Mesendoderm (in vitro differentiated cells): ENCODE measurements at regions not wholly inside any gene's neighbourhood (a gene's known extent, or its start where the extent isn't known, plus 50 kb on each side); places are given as distances from the start of the nearest gene placed in this dataset.
A peak's percentile ranks its signal among the peaks of the same experiment; 100 is the strongest.

Experiments used
- DNase-seq: peaks from one replicate; pipeline ENCODE4 v3.0.0; 2013
- H2AK5ac ChIP-seq: 2 replicates; pipeline ENCODE4 v1.6.1; 2013; ENCODE audit warnings: low read length, inconsistent platforms
- H2BK120ac ChIP-seq: 2 replicates; pipeline ENCODE4 v1.6.1; 2013; ENCODE audit warnings: low read depth, mild to moderate bottlenecking, low read length, moderate library complexity, mixed read lengths
- H2BK15ac ChIP-seq: replicated peaks from 2 replicates; pipeline ENCODE4 v1.6.1; 2013; ENCODE audit warnings: low read depth, mild to moderate bottlenecking, moderate library complexity
- H2BK5ac ChIP-seq: 2 replicates; pipeline ENCODE4 v1.6.1; 2013; ENCODE audit warnings: low read length, inconsistent platforms
- H3K18ac ChIP-seq: 2 replicates; pipeline ENCODE4 v1.6.1; 2013; ENCODE audit warnings: mild to moderate bottlenecking, low read length, mixed read lengths
- H3K23ac ChIP-seq: one replicate; pipeline ENCODE4 v1.6.1; 2013; ENCODE audit warnings: low read length
- H3K27ac ChIP-seq: 2 replicates; pipeline ENCODE4 v1.5.1; 2013; ENCODE audit warnings: low read depth, mild to moderate bottlenecking, inconsistent platforms, low read length, moderate library complexity
- H3K27me3 ChIP-seq: 2 replicates; pipeline ENCODE4 v1.6.1; 2013; ENCODE audit warnings: low read length, control low read depth, mild to moderate bottlenecking, inconsistent platforms; ENCODE audit not compliant: insufficient read depth, poor library complexity
- H3K36me3 ChIP-seq: 2 replicates; pipeline ENCODE4 v1.6.1; 2013; ENCODE audit warnings: low read length, inconsistent platforms; ENCODE audit not compliant: control insufficient read depth, insufficient read depth
- H3K4ac ChIP-seq: one replicate; pipeline ENCODE4 v1.6.1; 2013; ENCODE audit warnings: low read depth, mild to moderate bottlenecking, low read length, moderate library complexity
- H3K4me1 ChIP-seq: 2 replicates; pipeline ENCODE4 v1.6.1; 2013; ENCODE audit warnings: low read depth, low read length, inconsistent platforms; ENCODE audit not compliant: control insufficient read depth
- H3K4me2 ChIP-seq: 2 replicates; pipeline ENCODE4 v1.6.1; 2013; ENCODE audit warnings: low read length
- H3K4me3 ChIP-seq: 2 replicates; pipeline ENCODE4 v1.5.1; 2013; ENCODE audit warnings: mild to moderate bottlenecking, low read length
- H3K56ac ChIP-seq: one replicate; pipeline ENCODE4 v1.6.1; 2013; ENCODE audit warnings: low read length
- H3K79me1 ChIP-seq: 2 replicates; pipeline ENCODE4 v1.6.1; 2013; ENCODE audit warnings: low read length, inconsistent platforms
- H3K79me2 ChIP-seq: 2 replicates; pipeline ENCODE4 v1.6.1; 2013; ENCODE audit warnings: mild to moderate bottlenecking, low read length; ENCODE audit not compliant: control insufficient read depth, insufficient read depth
- H3K9ac ChIP-seq: 2 replicates; pipeline ENCODE4 v1.6.1; 2013; ENCODE audit warnings: low read length, inconsistent platforms
- H4K5ac ChIP-seq: one replicate; pipeline ENCODE4 v1.6.1; 2013; ENCODE audit warnings: low read length
- H4K8ac ChIP-seq: one replicate; pipeline ENCODE4 v1.6.1; 2013; ENCODE audit warnings: low read depth, mild to moderate bottlenecking, control low read depth, low read length, moderate library complexity
- WGBS: extraction: QIAGEN DNeasy Blood & Tissue Kit; methylation state at CpG from one replicate; pipeline ENCODE4 v1.1.7; 2013; ENCODE audit warnings: low lambda C conversion rate, missing lambda C conversion rate; ENCODE audit not compliant: insufficient coverage; ENCODE audit errors: extremely low coverage; 5-methylcytosine and 5-hydroxymethylcytosine counted together

DNA sequence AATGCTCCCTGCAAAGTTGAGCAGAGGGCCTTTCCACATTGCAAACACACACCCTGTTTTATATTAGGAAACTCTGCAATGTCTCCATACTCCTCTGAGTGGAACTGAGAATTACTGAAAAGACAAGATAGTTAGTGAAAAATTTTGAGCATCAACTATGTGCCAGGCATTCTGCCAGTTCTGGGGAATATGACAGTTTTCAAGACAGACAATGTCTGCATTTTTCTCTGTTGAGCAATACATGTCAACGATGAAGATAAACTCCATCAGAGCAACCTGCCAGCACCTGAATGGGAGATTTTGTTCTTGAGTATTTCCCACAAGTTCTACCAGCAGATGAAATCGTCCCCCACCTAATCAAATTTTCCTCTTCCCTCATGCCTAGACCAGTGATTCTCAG is 203.4 kb upstream of the BMPER start:
- Histone ChIP-seq H3K23ac (no peak overlapping the region), H3K4me2 (no peak overlapping the region), H3K79me1 (no peaks in the 10 kb centered on the region), H3K18ac (no peak overlapping the region), H3K9ac (no peak overlapping the region), H3K27me3 (no peaks in the 10 kb centered on the region), H4K8ac (no peak overlapping the region), H3K56ac (no peak overlapping the region), H3K27ac (no peak overlapping the region), H3K36me3 (no peaks in the 10 kb centered on the region), H2BK120ac (no peak overlapping the region), H2BK5ac (no peak overlapping the region), H4K5ac (no peak overlapping the region), H3K79me2 (no peaks in the 10 kb centered on the region), H3K4me1 (peaks cover 15% of the 10 kb centered on the region), H2AK5ac (no peak overlapping the region), H3K4ac (no peak overlapping the region), H2BK15ac (no peak overlapping the region), H3K4me3 (no peak overlapping the region)
- WGBS, result no CpG with 5 or more reads among the region's 2 CpGs
- no peak for DNase-seq

DNA sequence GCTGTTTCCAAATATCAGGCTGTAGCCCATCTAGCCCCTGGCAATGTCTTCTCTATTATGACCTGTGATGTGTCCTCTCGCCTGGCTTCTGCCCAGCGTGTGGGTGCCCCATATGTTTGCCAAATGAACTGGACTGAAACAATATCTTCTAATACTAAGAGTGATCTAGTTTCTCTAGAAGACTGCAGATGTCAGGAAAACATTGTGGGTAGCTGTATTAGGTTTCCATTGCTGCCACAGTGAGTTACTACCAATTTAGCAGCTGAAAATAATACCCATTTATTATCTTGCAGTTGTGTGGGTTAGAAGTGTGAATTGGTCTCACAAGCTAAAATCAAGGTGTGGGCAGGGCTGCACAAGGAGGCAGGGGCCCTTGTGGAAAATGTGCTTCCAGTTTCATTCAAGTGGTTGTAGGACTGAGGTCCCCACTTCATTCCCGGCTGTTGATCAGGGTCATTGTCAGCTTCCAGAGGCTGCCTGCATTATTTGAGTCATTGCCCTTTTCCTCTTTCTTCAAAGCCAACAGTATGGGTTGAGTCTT is 202.8 kb upstream of the BMPER start:
- H2BK5ac ChIP-seq, result no peak overlapping the region
- H3K27me3 ChIP-seq, result no peaks in the 10 kb centered on the region
- H3K9ac ChIP-seq, result no peak overlapping the region
- no CpG with 5 or more reads among the region's 3 CpGs for WGBS
- no peak overlapping the region for H4K5ac ChIP-seq
- H3K36me3 ChIP-seq, result no peaks in the 10 kb centered on the region
- no peak overlapping the region for H3K4me3 ChIP-seq
- peaks cover 16% of the 10 kb centered on the region for H3K4me1 ChIP-seq
- no peak overlapping the region for H2BK15ac ChIP-seq
- H3K27ac ChIP-seq, result no peak overlapping the region
- no peak overlapping the region for H4K8ac ChIP-seq
- H2BK120ac ChIP-seq, result no peak overlapping the region
- H2AK5ac ChIP-seq, result no peak overlapping the region
- no peak overlapping the region for H3K23ac ChIP-seq
- H3K79me2 ChIP-seq, result no peaks in the 10 kb centered on the region
- no peak overlapping the region for H3K4ac ChIP-seq
- H3K56ac ChIP-seq, result no peak overlapping the region
- H3K18ac ChIP-seq, result no peak overlapping the region
- H3K79me1 ChIP-seq, result no peaks in the 10 kb centered on the region
- no peak overlapping the region for H3K4me2 ChIP-seq
- no peak for DNase-seq

DNA sequence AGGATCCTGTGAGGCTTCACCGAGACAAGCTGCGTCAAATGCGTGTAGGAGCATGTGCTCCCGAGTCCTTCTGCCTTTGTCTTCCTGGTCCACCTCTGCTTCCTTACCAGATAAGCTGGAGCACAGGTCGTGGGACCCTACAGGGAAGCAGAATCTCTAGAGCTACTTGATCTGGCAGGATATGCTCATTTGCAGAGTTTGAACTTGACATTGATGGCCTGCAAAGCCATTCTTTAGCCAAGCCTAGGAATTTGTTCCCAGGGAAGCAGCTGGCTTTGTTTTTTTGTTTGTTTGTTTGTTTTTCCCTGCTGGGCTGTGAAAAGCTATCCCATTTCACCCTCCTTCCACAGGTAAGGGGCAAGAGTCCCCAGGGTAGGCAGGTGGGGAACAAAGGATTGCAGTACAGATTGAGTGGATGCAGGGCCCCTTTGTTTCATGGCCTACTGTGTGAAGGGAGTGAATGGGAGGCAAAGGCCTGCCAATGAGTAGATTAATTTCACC is 200.0 kb upstream of the BMPER start:
- Histone ChIP-seq H2BK5ac (peak overlapping the region; percentile 87), H3K79me2 (no peaks in the 10 kb centered on the region), H3K56ac (peak overlapping the region; percentile 81), H3K4me1 (peaks cover 16% of the 10 kb centered on the region), H3K4me2 (no peak overlapping the region), H3K4ac (peak overlapping the region; percentile 8), H3K9ac (no peak overlapping the region), H3K18ac (peak overlapping the region; percentile 33), H3K4me3 (no peak overlapping the region), H3K23ac (no peak overlapping the region), H3K79me1 (no peaks in the 10 kb centered on the region), H3K27me3 (no peaks in the 10 kb centered on the region), H2BK120ac (no peak overlapping the region), H2AK5ac (peak overlapping the region; percentile 93), H2BK15ac (no peak overlapping the region), H4K8ac (no peak overlapping the region), H4K5ac (peak overlapping the region; percentile 77), H3K27ac (no peak overlapping the region), H3K36me3 (no peaks in the 10 kb centered on the region)
- WGBS, result no CpG with 5 or more reads among the region's 5 CpGs
- peak; percentile 96 for DNase-seq

DNA sequence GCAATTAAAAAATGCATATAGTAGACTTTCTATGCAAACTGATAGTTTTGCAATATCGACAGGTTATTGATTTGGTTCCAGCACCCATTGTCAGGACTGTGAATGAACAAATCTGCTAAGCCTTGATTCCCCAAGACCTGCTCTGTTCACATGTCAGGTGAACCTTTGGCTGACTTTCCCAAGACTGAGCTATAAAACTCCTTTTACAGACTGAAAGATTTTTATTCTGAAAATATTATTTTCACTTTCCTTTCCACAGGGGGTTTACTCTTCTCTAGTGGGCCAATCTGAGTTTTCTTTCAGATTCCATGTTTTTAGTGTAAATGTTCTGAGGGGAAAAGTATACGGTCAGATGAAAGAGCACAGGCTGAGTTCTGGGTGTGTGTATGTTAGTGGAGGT is 199.2 kb upstream of the BMPER start:
- H3K56ac ChIP-seq, result no peak overlapping the region
- H3K4ac ChIP-seq, result no peak overlapping the region
- no peak overlapping the region for H4K8ac ChIP-seq
- no peak overlapping the region for H4K5ac ChIP-seq
- no peaks in the 10 kb centered on the region for H3K79me1 ChIP-seq
- peaks cover 18% of the 10 kb centered on the region for H3K4me1 ChIP-seq
- no peaks in the 10 kb centered on the region for H3K27me3 ChIP-seq
- WGBS, result no CpG with 5 or more reads among the region's 2 CpGs
- H3K4me2 ChIP-seq, result no peak overlapping the region
- no peak overlapping the region for H2BK15ac ChIP-seq
- no peak overlapping the region for H3K18ac ChIP-seq
- no peak overlapping the region for H3K27ac ChIP-seq
- H2BK120ac ChIP-seq, result no peak overlapping the region
- no peak overlapping the region for H3K9ac ChIP-seq
- no peak overlapping the region for H3K23ac ChIP-seq
- no peak for DNase-seq
- H2AK5ac ChIP-seq, result no peak overlapping the region
- no peaks in the 10 kb centered on the region for H3K36me3 ChIP-seq
- H3K4me3 ChIP-seq, result no peak overlapping the region
- H2BK5ac ChIP-seq, result no peak overlapping the region
- no peaks in the 10 kb centered on the region for H3K79me2 ChIP-seq

DNA sequence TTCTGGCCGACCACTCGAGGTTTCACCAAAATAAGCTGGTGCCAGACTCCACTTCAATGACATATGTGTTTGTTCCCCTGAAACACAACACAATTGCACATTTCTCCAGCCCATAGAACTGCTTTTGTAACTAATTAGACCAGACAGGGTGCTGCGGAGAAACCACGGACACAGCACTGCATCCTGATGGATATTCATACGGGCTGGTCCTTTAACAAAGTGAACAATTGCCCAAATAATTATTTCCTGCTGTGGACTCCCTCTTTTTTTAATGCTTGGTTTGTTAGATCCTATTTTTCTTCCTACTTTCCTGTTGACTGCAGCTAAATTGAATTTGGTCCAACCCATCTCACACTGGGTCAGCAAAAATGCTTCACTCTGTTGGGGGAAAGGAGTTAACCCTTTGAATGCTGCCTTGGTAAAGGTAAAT is 198.6 kb upstream of the BMPER start:
- Histone ChIP-seq H3K79me1 (no peaks in the 10 kb centered on the region), H3K18ac (peak overlapping the region; percentile 72), H3K4ac (peak overlapping the region; percentile 74), H3K27ac (no peak overlapping the region), H3K56ac (peak overlapping the region; percentile 51), H3K23ac (no peak overlapping the region), H2BK15ac (peak overlapping the region; percentile 25), H3K27me3 (no peaks in the 10 kb centered on the region), H4K8ac (no peak overlapping the region), H3K9ac (peak overlapping the region; percentile 10), H3K79me2 (no peaks in the 10 kb centered on the region), H2BK120ac (no peak overlapping the region), H3K36me3 (no peaks in the 10 kb centered on the region), H3K4me2 (no peak overlapping the region), H4K5ac (peak overlapping the region; percentile 41), H2AK5ac (no peak overlapping the region), H3K4me3 (no peak overlapping the region), H2BK5ac (peak overlapping the region; percentile 39), H3K4me1 (peaks cover 18% of the 10 kb centered on the region)
- no peak for DNase-seq
- no CpG with 5 or more reads among the region's 5 CpGs for WGBS

DNA sequence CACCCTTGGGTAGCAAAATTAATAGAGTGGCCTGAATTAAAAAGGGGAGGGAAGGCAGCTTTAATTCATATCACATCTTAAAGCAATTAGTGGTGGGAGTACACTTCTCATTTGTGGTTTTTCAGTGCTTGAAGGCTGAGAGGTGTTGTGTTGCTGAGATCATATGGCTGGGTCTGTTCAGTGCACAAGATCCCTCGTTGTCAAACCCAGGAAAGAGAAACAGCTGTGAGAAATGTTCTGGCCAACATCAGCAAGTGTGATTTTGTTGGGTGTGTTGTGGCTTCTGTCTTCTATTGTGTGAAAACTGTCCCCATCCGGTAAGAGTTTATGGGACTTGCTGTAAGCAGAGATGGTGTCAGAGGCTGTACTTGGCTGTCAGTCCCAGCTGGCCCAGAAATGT is 197.9 kb upstream of the BMPER start:
- Histone ChIP-seq H3K18ac (peak overlapping the region; percentile 15), H3K4me3 (no peak overlapping the region), H2BK15ac (no peak overlapping the region), H4K5ac (no peak overlapping the region), H3K23ac (no peak overlapping the region), H3K79me2 (no peaks in the 10 kb centered on the region), H3K36me3 (no peaks in the 10 kb centered on the region), H3K56ac (peak overlapping the region; percentile 1), H2BK5ac (no peak overlapping the region), H3K4ac (no peak overlapping the region), H3K4me1 (peaks cover 20% of the 10 kb centered on the region), H3K9ac (no peak overlapping the region), H2AK5ac (no peak overlapping the region), H2BK120ac (no peak overlapping the region), H3K27ac (no peak overlapping the region), H3K79me1 (no peaks in the 10 kb centered on the region), H3K27me3 (no peaks in the 10 kb centered on the region), H3K4me2 (no peak overlapping the region), H4K8ac (no peak overlapping the region)
- DNase-seq, result no peak
- no CpG with 5 or more reads among the region's 2 CpGs for WGBS
